ENCODE measurements at regions not wholly inside any gene's neighbourhood (a gene's known extent, or its start where the extent isn't known, plus 50 kb on each side); places are given as distances from the start of the nearest gene placed in this dataset.
"Not testable (repeated sequence)": the region's sequence is repeated elsewhere in the genome, so short reads cannot be mapped to it uniquely, and the experiment has no call there.

DNA sequence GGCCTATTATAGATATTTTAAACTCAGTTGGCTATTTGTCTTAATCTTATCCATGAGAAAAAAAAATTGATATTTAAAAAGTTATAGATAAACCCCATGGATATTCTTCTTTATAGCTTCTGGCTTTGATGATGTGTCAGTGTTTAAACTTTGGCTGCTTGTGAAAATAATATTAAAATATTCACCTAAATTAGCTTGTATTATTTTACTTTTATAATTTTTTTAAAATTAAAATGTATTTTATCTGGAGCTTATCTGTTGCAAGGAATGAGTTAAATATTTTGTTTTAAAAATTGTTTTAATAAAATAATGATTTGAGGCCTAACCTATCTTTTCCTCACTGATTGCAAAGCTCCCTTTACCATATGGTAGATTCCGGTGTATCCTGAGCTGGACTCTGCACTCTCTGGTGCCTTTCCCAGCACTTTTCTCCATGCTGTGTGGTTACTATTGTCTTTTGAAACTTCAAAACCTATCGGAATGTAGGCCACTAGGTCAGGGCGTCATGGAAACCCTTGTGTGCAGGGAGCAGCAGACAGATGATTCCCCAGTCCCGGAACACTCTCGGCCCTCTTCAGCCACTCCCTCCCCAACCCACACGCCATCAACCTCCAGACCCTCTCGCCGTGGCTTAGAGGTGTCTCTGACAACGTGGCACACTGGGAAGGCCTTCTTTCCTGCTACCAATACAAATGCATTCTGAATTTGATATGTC is 252.3 kb upstream of the ATP10A start:
- DNase-seq: no peak

DNA sequence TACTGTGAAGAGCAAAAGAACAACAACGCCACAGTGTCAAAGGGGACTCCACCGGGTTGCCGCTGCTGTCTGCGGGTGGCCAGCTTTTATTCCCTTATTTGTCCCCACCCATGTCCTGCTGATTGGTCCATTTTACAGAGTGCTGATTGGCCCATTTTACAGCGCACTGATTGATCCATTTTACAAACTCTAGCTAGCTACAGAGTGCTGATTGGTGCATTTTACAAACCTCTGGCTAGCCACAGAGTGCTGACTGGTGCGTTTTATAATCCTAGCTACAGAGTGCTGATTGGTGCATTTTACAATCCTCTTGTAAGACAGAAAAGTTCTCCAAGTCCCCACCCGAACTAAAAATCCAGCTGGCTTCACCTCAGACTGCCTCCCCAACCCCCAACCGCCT is 251.0 kb upstream of the ATP10A start:
- DNase-seq: not testable (repeated sequence)

DNA sequence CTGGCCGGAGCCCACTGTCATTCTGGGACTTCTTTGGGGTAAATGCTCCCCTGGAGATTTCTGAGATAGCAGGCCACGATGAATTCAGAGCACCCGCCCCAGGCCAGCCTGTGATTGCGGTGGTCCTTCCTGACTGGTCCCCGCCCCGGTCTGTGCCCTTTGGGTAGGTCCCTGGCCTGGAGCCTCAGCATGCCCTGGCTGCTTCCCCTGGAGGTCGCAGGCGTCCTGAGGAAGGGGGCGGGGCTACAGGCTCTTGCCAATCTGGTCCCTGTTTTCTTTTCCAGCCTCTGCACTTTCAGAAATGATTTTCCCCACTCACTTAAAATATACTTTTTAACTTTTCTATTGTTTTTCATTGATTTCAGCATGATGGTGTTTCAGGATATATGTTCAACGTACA is 250.2 kb upstream of the ATP10A start:
- DNase-seq: no peak

DNA sequence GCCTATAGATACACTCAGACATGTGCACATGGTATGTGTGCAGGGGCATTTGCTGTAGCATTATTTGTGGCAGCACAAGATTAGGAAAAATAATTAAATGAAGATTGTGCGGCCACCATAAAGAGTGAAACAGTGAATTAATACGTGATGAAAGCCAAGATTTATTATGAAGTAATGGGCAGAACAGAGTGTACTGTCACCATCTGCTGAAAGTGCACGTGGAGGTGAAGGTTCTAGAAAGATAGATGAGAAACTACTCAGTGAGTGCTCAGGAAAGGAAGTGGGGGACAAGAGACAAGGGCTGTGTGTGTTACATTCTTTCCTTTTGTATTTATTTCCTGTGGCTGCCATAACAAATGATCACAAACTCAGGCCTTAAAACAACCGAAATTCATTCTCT is 246.1 kb upstream of the ATP10A start:
- DNase-seq: no peak

DNA sequence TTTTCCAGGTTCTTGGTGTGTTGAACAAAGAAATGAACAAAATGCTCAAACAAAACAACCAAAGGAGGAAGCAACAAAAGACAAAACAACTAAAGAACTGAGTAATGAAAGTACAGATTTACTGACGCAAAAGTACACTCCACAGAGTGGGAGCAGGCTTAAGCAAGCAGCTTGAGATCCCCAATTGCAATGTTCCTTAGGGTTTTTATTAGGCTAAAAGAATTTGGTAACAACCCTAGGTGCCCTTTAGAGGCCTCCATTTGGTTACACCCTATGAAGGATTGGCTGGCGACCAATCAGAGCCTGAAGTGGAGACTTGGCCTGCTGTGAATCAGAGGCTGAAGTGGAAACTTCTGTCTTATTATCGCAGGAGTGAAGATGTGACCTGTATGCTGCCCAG is 243.4 kb upstream of the ATP10A start:
- no peak for DNase-seq

DNA sequence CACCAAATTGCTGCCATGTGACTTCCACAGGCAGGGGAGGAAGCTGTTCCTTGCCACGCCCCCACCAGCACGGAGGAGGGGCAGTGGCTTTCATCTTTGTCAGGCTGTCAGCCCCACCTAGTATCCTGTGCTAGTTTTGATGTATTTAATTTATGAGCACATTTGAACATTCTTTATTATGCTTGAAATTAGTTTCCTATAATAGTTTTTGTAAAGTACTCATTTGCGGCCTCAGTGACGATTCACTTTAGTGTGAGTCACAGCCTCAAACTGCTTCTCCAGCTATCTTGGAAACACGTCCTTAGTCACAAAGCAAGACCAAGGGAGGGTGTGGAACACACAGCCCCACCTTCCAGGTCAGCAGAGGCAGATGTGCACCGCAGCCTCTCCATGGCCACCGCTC is 239.9 kb upstream of the ATP10A start:
- no peak for DNase-seq

DNA sequence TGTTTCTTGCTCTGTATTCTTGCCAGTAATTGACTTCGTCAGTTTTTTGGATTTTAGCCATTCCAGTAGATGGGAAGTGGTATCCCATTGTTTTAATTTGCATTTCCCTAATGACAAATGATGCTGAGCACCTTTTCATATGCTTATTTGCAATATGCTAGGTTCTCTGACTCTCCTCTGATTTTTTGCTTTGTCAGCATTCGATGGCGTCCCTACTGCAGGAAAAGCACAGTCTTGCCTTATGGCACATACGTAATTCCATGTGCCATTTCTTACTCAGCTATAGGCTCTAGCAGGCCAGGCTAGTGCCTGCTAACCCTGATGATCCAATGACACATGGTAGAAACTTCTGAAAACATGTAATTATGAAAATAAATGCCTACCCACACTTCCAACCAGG is 239.2 kb upstream of the ATP10A start:
- DNase-seq: no peak

DNA sequence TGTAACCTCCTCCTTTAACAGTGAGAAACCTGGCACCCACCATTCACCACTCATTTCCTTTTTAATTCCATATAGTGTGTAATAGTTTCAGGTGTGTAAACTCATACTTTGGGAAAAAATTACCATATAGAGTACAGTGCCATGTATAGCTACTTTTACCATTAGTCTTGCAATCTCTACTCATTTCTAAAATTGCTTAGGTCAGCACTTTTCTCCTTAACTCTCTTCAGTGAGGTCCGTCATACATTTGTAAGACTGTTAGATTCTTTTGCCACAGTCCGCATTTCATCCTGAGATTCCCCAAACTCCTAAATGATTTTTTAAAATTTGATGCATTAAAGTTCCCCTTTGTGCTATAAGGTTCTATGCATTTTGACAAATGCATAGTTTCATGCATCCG is 238.3 kb upstream of the ATP10A start:
- DNase-seq: no peak

DNA sequence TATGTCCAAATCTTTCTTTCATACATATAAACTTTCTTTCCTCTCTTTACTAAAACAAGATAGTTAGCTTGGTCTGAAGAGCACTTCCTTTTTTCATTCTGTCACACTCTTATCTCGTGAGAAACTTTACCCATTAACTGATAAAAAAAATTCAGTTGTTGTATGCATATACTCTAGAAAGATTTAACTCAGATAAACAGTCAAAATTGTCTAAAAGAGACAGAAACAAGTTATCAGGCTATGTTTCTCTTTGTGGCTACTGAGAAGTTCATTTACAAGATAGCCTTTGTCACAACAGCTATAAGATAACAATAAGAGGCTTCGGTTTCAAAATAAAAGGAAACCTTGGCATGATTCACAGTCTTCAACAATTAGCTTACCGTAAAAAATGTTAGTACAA is 235.7 kb upstream of the ATP10A start:
- no peak for DNase-seq

DNA sequence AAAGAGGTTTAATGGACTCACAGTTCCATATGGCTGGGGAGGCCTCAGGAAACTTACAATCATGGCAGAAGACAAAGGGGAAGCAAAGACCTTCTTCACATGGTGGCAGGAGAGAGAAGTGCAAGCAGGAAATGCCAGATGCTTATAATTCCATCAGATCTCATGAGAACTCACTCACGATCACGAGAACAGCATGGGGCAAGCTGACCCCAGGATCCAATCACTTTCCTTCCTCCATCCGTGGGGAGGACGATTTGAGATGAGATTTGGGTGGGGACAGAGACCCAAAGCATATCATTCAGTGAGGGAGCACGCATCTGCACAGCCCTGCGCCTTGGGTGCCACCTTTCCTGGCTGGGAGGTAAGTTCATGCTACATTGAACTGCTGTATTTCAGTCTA is 234.1 kb upstream of the ATP10A start:
- DNase-seq: no peak

DNA sequence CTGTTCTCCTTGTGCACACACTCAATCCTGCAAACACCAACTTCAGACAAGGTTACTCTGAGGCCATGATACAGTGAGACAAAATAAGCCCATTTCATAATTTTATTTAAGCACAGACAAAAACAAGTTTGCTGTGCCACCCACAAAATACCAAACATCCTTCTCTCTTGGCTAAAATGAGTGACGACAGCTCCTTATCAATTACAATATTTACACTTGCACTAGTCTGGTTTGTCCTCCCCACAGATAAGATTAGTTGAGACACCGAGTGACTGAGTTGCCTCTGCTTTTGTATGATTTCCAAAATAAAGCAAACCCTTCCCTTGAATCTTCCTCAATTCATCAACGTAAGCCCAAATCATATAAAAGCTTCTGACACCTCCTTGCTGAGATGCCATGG is 233.5 kb upstream of the ATP10A start:
- DNase-seq: no peak

DNA sequence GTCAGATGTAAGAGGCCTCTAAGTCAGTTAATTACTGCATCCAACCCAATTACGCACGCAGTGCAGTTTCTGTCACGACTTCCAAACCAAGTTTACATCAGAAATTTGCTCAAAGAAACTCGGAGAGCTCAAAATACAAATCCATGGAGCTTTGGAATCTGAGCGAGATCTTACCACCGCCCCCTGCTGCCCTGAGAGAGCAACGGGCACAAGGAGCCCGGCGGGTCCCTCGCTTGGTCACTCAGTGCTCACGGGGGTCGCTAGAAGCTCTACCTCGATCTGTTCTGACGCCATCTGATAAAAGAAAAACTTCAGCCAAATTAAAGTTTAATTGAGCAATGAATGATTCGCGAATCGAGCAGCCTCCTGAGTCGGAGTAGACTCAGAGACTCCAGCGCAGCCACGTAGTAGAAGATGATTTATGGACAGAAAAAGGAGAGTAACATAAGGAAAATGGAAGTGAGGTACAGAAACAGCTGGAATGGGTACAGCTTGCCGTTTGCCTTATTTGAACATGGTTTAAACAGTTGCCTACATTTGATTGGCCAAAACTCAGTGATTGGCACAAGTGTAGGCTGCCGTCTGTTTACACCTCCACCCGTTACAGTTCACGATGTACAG is 232.7 kb upstream of the ATP10A start:
- no peak for DNase-seq

DNA sequence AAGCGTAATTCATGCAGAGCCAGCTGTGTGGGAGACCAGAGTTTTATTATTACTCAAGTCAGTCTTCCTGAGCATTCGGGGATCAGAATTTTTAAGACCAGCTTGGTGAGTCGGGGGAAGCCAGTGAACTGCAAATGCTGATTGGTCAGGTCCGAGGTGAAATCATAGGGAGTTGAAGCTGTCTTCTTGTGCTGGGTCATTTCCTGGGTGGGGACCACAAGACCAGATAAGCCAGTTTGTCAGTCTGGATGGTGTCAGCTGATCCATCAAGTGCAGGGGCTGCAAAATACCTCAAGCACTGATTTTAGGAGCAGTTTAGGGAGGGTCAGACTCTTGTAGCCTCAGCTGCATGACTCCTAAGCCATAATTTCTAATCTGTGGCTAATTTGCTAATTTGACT is 228.1 kb upstream of the ATP10A start:
- DNase-seq: no peak

DNA sequence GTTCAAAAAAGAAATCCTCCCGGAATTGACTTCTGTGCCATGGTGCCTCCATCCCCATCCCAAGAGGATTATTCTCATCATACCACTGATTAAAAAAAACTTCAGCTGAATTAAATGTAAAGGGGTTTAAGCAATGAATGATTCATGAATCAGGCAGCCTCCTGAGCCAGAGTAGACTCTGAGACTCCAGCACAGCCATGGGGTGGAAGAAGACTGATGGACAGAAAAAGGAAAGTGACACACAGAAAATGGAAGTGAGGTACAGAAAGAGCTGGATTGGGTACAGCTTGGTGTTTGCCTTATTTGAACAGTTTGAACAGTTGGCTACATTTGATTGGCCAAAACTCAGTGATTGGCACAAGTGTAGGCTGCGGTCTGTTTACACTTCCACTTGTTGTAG is 224.8 kb upstream of the ATP10A start:
- peak; percentile 37 for DNase-seq

DNA sequence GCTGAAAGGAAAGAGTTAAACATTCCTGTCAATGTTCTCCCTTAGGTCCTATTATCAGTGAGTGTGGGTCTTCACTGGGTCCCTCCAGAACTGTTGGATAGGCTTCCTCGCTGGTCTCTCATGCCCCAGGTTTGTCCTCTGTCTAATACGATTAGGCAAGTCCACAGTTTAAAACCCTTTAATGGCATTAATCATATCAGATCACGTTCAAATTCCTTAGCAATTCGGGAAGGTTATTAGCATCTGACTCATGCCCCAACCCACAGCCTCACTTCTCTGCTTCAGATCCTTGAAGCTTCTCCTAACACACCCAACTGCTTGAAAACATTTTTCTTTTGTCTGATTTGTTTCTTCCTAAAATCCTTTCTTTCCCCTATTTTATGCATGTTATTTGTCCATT is 224.3 kb upstream of the ATP10A start:
- DNase-seq: peak; percentile 71

DNA sequence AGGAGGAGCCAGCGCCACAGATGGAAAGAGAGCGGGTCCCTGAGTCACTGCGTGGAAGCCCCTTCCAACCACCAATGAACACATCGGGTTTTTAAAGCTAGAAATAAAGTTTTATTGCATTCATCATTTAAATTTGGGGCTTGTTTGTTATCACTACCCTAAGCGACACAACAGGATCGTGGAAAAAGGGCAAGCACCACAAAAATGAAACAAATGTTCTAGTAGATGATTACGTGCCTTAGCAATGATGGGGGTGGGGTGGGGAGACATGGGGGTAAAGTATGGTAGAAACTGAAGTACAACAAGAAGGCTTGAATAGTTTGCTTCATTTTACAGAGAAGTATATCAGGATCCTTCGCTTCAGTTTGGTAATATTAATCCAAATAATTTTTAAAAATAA is 221.6 kb upstream of the ATP10A start:
- DNase-seq: peak; percentile 21

DNA sequence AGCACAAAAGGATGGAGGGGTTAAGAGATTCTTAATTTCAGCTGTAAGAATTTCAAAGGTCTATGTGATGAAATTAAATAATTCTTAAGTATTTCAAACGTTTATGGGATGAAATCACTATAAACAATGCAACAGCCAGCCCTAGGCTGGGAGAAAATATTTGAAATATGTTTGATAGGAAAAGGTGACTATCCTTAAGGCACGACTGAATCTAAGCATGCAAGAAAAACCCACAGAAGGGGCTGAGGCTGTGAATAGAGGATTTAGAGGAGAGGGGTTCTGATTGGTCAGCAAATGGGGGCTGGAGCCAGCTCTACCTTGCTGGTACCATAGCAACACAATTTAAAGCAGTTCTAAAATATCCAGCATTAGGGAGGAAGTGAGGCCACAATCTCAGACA is 220.8 kb upstream of the ATP10A start:
- peak; percentile 32 for DNase-seq

DNA sequence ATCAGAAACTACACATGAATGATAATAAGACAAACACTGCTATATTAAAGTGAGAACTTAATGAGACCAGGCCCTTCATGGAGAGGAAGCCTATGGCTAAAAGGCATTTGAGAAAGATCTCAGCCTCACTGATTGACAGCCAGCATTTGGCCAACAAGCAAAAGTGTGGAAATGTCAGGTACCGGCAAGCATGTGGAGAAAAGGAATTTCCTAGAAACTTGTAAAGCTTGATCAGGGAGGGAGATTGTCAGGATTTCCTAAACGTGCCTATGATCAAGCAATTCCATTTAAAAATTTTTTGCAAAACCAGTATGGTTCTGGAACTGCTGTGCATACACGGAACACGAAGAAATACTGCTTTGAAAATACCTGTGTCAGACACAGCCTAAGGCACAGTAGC is 220.3 kb upstream of the ATP10A start:
- no peak for DNase-seq

DNA sequence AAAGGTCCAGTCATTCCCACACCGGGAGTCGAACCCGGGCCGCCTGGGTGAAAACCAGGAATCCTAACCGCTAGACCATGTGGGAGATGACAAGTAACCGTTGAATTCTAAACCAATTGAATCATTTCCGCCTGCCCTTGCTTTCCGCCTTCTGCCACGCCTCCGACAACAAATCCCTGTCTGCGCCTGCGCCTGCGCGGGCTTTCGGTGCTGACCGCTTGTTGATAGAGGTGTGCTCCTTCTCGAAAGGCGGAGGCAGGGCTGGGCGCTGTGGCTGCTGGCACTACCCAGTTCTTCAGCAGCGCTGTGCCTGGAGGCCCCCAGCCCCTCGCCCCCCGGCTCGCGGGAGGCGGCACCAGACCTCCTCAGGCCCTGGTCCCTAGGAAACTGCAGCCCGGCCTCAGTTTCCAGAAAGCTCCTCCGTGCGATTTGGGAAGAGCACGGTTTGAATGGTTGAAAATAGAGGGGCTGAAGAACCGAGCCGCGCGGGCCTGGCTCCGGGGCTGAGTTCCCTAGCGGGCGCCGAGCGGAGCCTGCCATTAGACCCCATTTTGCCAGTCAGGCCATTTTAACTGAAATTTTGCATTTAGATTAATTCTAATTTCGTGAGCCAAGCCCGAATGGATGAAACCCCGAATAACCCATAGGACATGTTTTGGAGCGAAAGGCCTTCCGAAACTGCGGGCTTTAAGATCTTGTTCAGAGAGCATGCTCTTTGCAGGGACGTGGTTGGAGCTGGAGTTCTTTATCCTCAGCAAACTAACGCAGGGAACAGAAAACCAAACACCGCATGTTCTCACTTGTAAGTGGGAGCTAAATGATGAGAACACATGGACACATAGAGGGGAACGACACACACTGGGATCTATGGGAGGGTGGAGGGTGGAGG is 219.3 kb upstream of the ATP10A start:
- DNase-seq: peak; percentile 95

DNA sequence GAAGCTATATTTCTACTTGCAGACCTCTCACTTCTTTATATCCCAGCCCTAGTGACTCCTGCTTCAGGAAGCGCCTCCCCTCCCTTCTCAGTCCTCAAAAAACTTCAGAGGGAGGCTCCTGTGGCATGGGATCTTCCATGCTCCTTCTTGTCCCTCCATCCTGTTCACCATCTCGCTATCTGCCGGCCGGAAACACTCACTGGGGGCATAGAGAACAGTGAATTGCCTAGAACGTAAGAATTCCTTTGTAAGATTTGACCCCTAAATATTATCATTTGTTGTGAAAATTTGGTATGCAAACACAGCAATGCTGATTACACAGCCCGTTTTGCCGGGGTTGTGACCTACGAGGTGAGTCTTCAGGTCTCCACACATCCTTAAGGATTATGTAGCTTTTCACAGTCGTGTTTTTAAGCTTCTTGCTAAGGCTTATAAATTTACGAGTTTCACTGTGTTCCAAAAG is 218.7 kb upstream of the ATP10A start:
- DNase-seq: no peak

DNA sequence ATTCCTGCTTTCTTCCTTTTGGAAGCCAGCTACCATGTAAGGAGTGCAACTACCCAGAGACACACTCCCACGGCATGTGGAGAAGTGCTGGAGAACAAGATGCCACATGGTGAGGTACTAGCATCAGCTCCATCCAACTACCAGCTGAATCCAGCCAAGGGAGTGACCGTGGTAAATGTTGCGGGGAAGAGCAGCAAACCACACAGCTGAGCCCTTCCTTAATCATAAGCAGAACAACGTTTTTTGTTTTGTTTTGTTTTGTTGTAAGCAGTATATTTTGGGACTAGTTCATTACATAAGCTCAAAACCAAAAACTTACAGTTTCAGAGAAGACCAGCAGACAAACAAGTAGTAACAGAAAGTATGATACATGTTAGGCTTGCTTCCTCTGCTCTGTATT is 212.6 kb upstream of the ATP10A start:
- no peak for DNase-seq

DNA sequence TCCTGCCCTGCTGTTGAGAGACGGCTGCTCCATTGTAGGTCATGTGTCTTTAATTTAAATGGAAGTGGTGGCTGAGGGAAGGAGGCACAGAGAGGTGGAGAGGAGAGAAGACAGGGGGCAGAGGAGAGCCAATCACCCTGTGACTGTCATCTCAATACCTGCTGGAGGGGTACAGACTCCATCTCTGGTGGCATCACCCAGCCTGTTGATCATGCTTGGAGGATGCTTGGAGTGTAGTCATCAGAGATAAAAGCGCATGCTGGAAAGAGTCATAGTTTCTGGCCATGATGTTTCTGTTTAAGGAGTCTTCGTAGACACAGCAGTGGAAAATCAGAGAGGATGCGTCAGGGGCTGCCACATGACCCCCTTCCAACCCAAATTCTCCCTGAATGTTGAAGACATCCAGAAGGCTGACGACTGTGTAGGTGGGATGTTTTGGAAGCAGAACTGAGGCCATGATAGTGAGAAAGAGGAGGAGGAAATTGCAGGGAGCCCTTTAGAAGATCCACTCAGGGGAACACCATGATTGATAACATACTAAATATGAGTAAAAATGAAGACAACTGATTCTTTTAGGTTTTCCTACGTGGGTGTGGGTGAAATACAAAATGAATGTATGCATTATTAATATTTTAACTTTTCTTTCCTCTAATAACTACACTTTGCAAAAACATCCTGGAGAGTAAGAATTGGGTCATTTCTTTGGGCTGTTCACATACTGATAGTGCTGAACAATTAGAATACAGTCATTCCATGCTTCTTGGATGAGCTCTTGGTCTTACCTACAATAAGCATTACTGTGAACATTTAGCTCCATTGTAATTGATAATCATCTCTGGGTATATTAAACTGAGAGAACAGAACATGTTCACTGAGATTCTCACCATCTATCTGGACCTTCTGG is 210.6 kb upstream of the ATP10A start:
- no peak for DNase-seq

DNA sequence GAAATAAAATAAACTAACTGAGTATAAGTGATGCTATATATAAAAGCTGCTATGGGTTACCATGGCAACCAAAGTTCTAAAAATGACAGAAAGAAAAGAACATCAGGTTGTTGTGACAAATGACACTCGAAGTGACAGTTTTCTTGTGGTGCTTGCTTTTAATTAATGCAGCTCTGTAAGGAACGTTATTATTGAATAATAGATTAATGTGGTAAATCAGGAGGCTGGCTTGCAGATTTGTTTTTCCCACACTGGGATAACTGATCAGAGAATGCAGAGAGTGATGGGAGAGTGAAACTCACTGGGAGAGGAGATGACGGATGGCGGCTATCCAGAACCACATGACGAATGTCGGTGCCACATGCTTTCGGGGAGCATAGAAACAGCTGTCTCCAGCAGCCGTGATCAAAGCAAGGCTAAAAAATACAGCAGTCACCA is 207.0 kb upstream of the ATP10A start:
- DNase-seq: no peak

Data from EL (cell line).